ENCODE measurements at regions not wholly inside any gene's neighbourhood (a gene's known extent, or its start where the extent isn't known, plus 50 kb on each side); places are given as distances from the start of the nearest gene placed in this dataset.

DNA sequence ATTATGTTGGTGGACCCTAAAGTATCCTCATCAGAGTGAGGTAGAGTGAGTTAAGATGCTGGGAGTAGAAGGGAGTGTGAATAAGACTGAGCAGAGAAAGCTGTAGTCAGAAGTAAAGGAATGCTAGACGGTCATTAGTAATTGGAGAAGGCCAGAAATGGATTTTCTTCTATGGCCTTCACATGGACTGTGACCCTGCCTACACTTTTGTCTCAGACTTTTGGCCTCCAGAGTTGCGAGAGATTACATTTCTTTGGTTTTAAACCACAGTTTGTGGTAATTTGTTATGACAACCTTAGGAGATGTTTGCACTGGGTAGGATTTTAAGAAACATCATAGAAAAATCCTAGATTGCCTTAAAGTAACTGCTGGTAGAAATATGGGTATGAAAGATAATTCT is 1267.7 kb upstream of the TMEFF2 start:
- ChIA-PET CTCF (ENCODE audit: low intra/inter-chr PET ratio, low total read pairs) (no interaction called here), POLR2A (no interaction called here)
- in situ Hi-C loops (cut with HindIII; ENCODE audit: extremely low pct_ligation_motif_present, low pct_unique_long_range_greater_than_20kb) (no loop called here), intact Hi-C loops (cut with micrococcal nuclease; ENCODE audit: unreplicated experiment) (no loop called here)
- H4K20me1 ChIP-seq (ENCODE audit: insufficient read depth, low read length) = no peaks in the 10 kb centered on the region
- H3K27me3 ChIP-seq (ENCODE audit: control insufficient read depth in 1 of 2, insufficient read depth in 2 of 2, low read length in 2 of 2) = no peaks in the 10 kb centered on the region
- H3K9me3 ChIP-seq (ENCODE audit: low read length) = no peaks in the 10 kb centered on the region
- BruUV-seq (replicated peaks) = no TSS peak
- DNase-seq (ENCODE audit: low spot score) (no peak), ATAC-seq (peak; percentile 46), FAIRE-seq (no peak)
- no peak overlapping the region for H3K27ac ChIP-seq (ENCODE audit: extremely low read length, insufficient read depth, low read length)
- WGBS (ENCODE audit: low lambda C conversion rate) = 12% methylated on average over 2 of the region's 2 CpGs
- no peak for TF ChIP-seq MBD4 (IDR thresholded peaks at IDR 0.05; ENCODE audit: borderline replicate concordance, low read length)
- peak; percentile 86 for TF ChIP-seq ZNF7 (CRISPR knock-in tag; IDR thresholded peaks at IDR 0.05)
- no peaks in the 10 kb centered on the region for H3K79me2 ChIP-seq (ENCODE audit: insufficient read depth, low read length)
- H3K9ac ChIP-seq (ENCODE audit: insufficient read depth, low read depth, low read length) = no peak overlapping the region
- no peak overlapping the region for H3K4me2 ChIP-seq (ENCODE audit: low read depth, low read length)
- peaks cover 8% of the 10 kb centered on the region for H3K4me1 ChIP-seq (ENCODE audit: insufficient read depth, low read length)
- H2AFZ ChIP-seq (ENCODE audit: low read length) = no peak overlapping the region
- no peak overlapping the region for H3K4me3 ChIP-seq (replicated peaks in 1 of 3; ENCODE audit: insufficient read depth in 1 of 3, low read depth in 2 of 3, low read length in 3 of 3)
- no peaks in the 10 kb centered on the region for H3K36me3 ChIP-seq (replicated peaks in 1 of 2; ENCODE audit: control insufficient read depth in 1 of 2, insufficient read depth in 2 of 2, low read length in 2 of 2)

- ATAC-seq = no peak
- CTCF ChIA-PET (ENCODE audit: low intra/inter-chr PET ratio, low total read pairs) = no interaction called here
These were observed 1266.8 kb upstream of the TMEFF2 start for GRCh38 chr2:193461431-193461934.

More at GRCh38 chr2:193461431-193461934, 1266.8 kb upstream of the TMEFF2 start:
- POLR2A ChIA-PET = no interaction called here
- TF ChIP-seq NCOA5 (CRISPR knock-in tag; IDR thresholded peaks at IDR 0.05) (no peak), ZNF20 (CRISPR knock-in tag; IDR thresholded peaks at IDR 0.05) (no peak), SMAD1 (CRISPR knock-in tag; IDR thresholded peaks at IDR 0.05; ENCODE audit: borderline replicate concordance, low read depth) (no peak), HOXA5 (CRISPR knock-in tag; IDR thresholded peaks at IDR 0.05) (no peak), ZNF589 (CRISPR knock-in tag; conservative IDR thresholded peaks at IDR 0.05) (no peak), USF2 (IDR thresholded peaks at IDR 0.05; ENCODE audit: low read depth, low read length) (no peak), USF2 (CRISPR knock-in tag; IDR thresholded peaks at IDR 0.05; ENCODE audit: borderline replicate concordance) (no peak), TOE1 (CRISPR knock-in tag; IDR thresholded peaks at IDR 0.05) (no peak), ATF3 (CRISPR knock-in tag; IDR thresholded peaks at IDR 0.05) (no peak), ZNF136 (CRISPR knock-in tag; IDR thresholded peaks at IDR 0.05; ENCODE audit: low read depth) (no peak), ZNF530 (CRISPR knock-in tag; IDR thresholded peaks at IDR 0.05; ENCODE audit: low read depth) (no peak), ZFP37 (CRISPR knock-in tag; IDR thresholded peaks at IDR 0.05; ENCODE audit: borderline replicate concordance) (no peak), POGZ (CRISPR knock-in tag; IDR thresholded peaks at IDR 0.05) (no peak)
- H3K4me1 ChIP-seq (ENCODE audit: insufficient read depth, low read length) = peaks cover 8% of the 10 kb centered on the region
- H2AFZ ChIP-seq (ENCODE audit: low read length) = no peak overlapping the region
- intact Hi-C loops (cut with micrococcal nuclease; ENCODE audit: unreplicated experiment) = no loop called here
- H3K27ac ChIP-seq (ENCODE audit: extremely low read length, insufficient read depth, low read length) = no peak overlapping the region
- no peaks in the 10 kb centered on the region for H4K20me1 ChIP-seq (ENCODE audit: insufficient read depth, low read length)
- H3K9me3 ChIP-seq (ENCODE audit: low read length) = no peaks in the 10 kb centered on the region
- no peak overlapping the region for H3K4me2 ChIP-seq (ENCODE audit: low read depth, low read length)
- no peak overlapping the region for H3K4me3 ChIP-seq (replicated peaks in 1 of 3; ENCODE audit: insufficient read depth in 1 of 3, low read depth in 2 of 3, low read length in 3 of 3)
- no peak for DNase-seq (ENCODE audit: low spot score)
- H3K36me3 ChIP-seq (replicated peaks in 1 of 2; ENCODE audit: control insufficient read depth in 1 of 2, insufficient read depth in 2 of 2, low read length in 2 of 2) = no peaks in the 10 kb centered on the region
- in situ Hi-C loops (cut with HindIII; ENCODE audit: extremely low pct_ligation_motif_present, low pct_unique_long_range_greater_than_20kb) = no loop called here
- BruUV-seq (replicated peaks) = no TSS peak
- no peaks in the 10 kb centered on the region for H3K27me3 ChIP-seq (ENCODE audit: control insufficient read depth in 1 of 2, insufficient read depth in 2 of 2, low read length in 2 of 2)
- no peak overlapping the region for H3K9ac ChIP-seq (ENCODE audit: insufficient read depth, low read depth, low read length)
- H3K79me2 ChIP-seq (ENCODE audit: insufficient read depth, low read length) = no peaks in the 10 kb centered on the region
- no peak for FAIRE-seq
- 47% methylated on average over 2 of the region's 2 CpGs for WGBS (ENCODE audit: low lambda C conversion rate)
